ENCODE measurements at regions not wholly inside any gene's neighbourhood (a gene's known extent, or its start where the extent isn't known, plus 50 kb on each side); places are given as distances from the start of the nearest gene placed in this dataset.
"Not testable (repeated sequence)": the region's sequence is repeated elsewhere in the genome, so short reads cannot be mapped to it uniquely, and the experiment has no call there.

DNA sequence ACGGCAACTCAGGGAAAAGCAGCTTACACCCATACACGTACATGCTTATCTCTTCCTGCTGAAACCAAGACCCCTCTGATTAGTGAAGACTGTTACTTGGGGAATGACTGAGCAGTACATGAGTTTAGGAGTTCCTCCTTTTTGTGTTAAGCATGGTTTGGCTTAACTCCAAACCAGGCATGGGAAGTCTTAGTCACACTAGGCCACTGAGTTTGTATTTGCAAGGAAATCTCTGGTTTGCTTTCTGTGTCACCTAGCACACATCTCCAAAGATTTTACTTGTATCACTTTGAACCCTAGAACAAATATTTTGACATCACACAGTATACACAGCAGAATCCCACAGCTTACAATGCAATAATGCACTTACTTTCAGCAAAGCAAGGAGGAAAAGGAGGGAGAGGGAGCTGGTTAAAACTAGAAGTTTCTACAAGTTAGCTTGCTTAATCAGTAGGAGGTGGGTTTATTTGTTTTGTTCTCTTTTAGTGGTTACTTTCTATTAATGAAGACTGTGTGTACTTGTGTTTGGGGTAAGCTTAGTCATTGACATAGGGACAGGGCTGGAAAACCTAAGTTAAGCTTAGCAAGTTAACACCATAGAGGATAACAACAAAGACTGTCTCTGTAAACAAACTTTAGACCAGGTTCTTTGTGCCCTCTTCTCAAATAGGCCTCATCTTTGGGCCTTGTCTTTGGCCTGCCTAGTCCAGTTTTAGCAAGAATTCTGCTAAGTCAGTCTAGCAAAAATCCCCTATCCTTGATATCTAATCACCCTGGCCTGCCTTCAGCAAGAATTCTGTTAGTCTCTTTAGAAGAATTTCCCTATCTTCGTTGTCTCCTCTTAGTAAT, 219.4 kb downstream of the MREG start:
- no peak for DNase-seq

GRCh38 chr2:215791481-215791937, 221.8 kb downstream of the MREG start:
- DNase-seq = no peak

GRCh38 chr2:215790523-215791421, 222.6 kb downstream of the MREG start:
- no peak for DNase-seq

DNA sequence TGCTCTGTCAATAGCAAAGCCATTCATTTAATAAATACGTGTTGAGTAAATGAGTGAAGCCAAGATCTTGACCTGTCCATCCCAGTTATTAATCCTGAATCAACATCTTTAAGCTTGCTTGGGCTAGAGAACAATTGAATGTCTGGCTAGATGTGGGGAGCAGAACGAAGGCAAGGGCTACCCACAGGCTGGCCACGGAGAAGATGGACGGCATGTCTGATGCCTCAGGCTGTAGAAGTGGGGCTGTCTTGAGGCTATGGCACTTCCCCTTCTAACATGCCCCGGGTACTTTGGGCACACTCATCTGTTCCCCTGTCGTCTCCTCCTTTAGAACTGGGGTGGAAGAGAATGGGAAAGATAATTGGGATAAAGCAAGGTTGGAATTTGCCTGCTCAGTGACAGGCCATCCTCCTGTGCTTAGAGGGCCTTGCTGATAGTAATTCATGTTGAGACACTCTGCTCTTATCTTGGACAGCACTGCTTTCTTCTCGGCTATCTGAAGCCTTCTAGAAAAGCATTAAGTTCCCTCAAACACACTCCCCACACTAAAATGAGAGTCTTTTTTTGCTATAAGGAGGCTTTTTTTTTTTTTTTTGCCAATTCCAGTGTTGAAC, 225.7 kb downstream of the MREG start:
- no peak for DNase-seq

DNA sequence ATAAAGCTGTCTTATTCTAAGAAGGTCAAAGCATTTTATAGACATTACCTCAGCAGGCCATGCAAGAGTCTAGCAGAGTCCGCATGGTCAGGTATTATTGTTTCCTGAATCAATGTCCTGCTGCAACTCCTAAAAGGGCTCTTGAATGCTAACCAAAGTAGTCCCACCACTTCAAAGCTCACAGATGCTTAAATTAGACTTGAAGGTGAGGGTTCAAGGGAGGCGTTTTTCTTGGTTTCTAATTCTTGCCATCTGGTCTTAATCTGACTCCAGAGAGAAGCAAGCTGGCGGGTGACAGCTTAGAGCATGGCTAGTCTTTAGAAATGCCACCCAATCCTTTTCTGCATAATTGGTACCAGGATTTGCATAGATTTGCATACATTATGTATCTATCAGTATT, 226.3 kb downstream of the MREG start:
- no peak for DNase-seq

DNA sequence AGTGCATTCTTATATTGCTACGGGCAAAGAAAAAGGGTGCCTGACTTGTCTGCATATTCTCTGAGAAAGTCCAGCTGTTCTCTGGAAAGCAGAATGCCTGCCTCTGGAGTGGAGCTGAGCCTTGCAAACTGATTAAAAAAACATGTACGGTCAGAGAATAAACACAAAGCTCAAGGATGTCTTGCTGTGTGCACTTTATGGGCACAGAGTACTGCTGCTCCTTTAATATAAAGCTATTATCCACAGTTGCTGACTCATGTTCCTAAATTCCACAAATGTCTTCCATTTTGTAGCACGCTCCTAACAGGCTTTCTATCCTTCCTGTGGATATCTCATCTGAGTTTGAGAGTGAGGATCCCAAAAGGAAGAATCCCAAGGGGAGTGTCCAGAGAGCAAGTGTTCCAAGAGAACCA, 229.0 kb downstream of the MREG start:
- no peak for DNase-seq

- not testable (repeated sequence) for DNase-seq
Measured at GRCh38 chr2:215783640-215784039, 229.7 kb downstream of the MREG start.

DNA sequence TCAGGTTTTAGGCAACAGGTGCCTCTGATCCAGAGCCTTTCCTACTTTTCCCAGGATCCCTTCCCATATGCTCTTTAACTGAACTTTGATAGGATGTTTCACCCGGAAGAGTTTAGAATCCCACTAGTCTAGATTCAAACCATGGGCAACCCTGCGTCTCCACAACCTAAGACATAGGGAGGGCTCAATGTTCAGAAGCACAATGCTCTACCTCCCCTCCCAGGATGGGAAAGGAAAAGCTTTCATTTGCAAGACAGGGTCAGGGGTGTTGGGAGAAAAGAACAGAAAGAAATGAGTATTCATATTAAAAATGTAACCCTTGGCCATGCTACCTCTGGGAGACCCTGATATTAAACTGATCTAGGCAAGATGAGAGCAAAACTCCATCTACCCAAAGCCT, 230.4 kb downstream of the MREG start:
- no peak for DNase-seq

GRCh38 chr2:215782295-215782694, 231.1 kb downstream of the MREG start:
- DNase-seq = no peak

DNA sequence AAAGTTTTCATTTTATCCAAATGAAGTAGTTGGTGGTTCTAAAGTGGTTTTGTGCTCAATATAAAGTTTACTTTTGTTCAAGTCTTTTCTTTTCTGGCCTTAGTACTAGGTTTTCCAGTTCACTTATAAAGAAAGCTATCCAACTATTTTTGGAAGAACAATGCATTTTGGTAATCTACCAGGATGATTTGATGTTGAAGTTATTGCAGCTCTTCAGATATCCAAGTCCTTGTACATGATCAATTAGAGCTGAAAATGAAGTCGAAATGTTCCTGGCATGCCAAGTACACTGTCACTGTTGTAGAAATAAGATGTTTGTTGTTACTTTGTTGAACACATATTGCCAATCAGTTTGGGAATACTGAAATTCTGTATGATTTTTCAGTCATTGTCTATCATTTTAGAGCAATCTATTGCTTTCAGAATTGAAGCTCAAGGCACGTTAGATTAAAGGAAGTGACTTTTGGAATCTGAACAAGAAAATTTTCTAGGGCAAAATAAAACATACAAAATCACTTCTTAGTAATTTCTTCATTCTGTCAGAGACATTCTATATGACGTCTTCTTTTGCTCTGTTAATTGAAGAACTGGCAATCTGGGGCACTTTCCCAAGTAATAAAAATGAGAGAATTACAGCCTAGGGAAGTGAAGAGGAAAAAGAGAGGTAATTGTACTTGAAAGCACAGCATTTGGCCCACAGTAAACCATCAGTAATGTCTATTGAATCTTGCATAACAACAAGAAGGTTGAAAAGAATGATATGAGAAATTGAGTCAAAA, 232.3 kb downstream of the MREG start:
- no peak for DNase-seq

DNA sequence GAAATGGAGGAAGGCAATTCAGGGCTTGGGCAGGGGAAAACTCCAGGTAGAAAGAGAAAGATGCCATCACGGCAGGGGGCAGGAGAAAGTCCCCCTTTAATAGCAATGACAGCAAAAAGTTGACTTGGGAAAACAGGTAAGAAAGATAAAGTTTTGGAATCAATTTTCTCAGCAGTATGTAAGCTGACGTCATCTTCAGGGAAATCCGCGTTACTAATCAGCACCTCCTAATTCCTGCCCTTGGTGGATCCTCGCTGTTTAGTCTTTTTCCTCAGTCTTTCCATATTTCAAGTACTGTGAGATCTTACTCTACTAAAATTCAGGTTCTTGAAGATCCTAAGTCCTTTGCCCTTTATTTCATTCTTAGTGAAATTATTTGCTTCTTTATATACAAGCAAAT, 233.0 kb downstream of the MREG start:
- no peak for DNase-seq

- DNase-seq = no peak
Measured at GRCh38 chr2:215779912-215780311, 233.4 kb downstream of the MREG start.

DNA sequence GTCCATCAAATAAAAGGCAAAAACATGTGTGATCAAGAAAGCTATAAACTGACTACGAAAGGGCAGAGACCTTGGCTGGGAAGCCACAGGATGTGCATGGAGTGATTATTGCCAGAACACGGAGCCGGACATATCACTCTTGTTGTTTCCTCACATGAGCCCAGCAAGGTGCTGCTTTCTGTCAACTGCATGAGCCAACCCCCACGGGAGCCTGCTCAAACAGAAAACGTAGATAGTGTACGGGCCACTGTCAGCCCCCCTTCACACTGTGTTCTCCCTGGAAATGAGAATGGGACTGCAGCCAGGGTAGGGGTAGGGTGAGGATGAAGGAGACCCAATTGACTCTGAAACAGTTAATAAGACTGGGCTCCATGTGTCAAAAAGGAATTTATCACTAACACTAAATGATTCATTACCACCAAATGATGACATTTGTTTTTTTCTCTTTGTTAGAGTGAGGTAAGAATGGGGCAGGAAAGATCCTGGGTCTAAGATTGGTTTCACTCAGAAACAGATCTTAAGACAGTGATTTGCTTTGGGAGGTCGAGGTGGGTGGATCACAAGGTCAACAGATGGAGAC, 235.8 kb downstream of the MREG start:
- DNase-seq = no peak

DNA sequence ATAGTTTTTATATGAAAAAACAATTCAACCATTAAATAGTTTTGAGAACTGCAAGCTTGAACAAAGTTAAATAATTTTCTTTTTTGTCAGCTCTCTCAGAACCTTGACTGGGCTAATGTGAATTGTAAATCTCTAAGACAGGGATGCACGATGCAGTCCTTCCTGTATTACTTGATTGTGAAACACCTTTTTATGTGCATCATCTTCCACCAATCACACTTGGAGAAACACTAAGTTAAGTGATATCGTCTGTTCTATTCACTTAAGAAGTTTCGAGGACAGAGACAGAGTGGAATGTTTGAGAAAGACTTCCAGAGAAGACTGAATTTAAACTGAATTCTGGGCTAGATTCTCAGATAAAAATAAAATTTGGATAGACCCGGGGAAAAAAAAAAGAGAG, 238.2 kb downstream of the MREG start:
- no peak for DNase-seq

DNA sequence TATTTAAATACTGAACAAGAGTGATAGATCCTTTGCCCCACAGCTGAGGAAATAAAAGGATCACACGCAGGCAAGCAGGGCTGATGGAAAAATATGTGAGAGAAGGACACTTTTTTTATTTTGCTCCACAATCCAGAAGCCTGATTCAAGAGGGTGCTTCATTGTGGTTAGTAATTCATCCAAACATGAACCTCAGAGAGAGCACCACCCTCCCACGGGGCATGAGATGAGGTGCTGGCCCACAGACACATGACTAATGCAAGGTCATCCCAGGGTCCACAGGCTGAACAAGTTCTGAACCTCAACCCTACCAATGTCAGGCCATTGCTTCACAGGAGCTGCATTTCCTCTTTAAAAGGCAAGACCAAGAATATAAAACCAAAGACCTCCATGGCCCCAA, 239.6 kb downstream of the MREG start:
- DNase-seq = no peak

GRCh38 chr2:215772634-215773563, 240.5 kb downstream of the MREG start:
- no peak for DNase-seq

DNA sequence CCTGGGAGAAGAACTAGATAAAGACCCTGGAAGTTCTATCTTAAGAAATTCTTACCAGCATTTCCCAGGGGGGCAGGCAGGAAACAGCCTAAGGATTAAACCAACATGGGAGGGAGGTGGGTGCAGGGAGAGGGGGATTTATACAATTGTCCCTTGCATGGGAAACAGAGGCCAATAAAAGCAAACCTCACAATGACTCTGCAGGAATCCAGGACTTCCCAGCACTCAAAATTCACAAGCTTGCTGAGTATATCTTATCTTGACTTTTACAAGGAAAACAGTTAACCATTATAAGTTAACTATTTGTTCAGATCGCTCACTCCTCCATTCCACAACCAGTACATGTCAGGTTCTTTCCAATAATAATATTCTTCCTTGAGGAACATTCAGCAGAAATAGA, 241.3 kb downstream of the MREG start:
- DNase-seq = no peak

DNA sequence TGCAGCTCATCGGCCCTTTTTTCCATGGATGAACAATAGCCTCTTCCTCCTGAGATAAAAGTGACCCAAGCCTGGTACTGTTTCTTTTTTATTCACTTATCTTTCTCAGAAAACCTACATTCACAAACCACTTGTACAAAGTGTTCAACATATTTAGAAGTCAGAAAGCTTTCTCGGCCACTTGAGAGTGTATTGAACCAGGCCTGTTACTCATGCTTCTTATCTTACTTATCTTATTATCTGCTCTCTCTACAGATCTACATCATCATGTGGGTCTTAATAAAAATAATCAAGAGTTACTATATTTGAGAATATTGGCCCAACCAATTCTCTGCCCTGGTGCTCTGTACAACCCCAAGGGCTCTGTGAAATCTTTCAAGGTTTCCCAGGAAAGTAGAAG, 242.1 kb downstream of the MREG start:
- DNase-seq = no peak

DNA sequence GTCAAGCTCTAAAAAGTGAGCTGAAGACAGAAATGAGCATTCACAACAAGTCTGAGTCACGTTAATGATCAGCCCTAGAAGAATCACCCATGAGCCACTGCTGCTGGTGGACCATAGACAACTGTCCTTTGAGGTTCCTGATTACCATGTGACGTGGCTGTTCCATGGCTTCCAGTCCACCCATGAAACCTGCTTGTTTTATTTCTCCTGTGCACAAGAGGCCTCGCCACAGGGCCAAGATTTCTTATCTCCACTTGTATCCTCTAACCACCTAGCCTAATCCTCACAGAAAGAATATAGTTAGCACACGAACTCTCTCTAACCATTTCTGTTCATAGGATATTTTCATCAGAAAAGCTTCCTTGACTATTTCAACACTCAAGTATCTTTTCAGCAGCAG, 242.7 kb downstream of the MREG start:
- no peak for DNase-seq

- DNase-seq = no peak
Measured at GRCh38 chr2:215769246-215769645, 244.1 kb downstream of the MREG start.

- no peak for DNase-seq
Measured at GRCh38 chr2:215767625-215768024, 245.7 kb downstream of the MREG start.
